Erythroblast (primary cell): ENCODE measurements at regions not wholly inside any gene's neighbourhood (a gene's known extent, or its start where the extent isn't known, plus 50 kb on each side); places are given as distances from the start of the nearest gene placed in this dataset.

ENCODE experiments used
- DNase-seq, 2 experiments: peaks; one replicate each; lab custom pipeline; 2025; lab: John Stamatoyannopoulos, UW
- GATA1 ChIP-seq: IDR thresholded peaks from 2 replicates; pipeline ENCODE4 v1.6.1; 2011; ENCODE audit warnings: low read depth, mild to moderate bottlenecking, control low read depth, low read length, moderate library complexity
- POLR2A ChIP-seq: IDR thresholded peaks from 2 replicates; pipeline ENCODE4 v1.6.1; 2011; ENCODE audit warnings: mild to moderate bottlenecking, low read length

- no peak for DNase-seq
- TF ChIP-seq GATA1 = no peak
- TF ChIP-seq POLR2A = no peak
Measured at GRCh38 chr1:194353121-194353520, 1166.7 kb upstream of the B3GALT2 start.

DNA sequence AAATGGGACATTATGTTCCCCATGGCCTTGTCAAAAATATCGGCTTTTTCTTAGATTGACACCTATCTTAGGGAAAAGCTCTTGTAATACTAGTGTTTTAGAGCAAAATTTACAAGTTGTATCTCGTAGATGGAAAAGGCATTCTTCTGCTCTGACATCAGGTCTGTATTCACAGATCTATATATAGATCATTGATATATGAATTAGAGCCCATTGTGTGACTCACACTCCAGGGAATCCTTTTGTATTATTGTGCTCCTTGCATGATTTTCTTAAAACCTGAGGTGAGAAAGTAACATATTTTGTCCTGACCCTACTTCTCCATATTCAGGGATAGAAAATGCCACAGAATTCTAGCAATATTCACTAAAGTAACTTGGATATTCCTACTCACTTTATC lies 1160.8 kb upstream of the B3GALT2 start:
- no peak for DNase-seq
- TF ChIP-seq GATA1 (no peak), POLR2A (no peak)

DNA sequence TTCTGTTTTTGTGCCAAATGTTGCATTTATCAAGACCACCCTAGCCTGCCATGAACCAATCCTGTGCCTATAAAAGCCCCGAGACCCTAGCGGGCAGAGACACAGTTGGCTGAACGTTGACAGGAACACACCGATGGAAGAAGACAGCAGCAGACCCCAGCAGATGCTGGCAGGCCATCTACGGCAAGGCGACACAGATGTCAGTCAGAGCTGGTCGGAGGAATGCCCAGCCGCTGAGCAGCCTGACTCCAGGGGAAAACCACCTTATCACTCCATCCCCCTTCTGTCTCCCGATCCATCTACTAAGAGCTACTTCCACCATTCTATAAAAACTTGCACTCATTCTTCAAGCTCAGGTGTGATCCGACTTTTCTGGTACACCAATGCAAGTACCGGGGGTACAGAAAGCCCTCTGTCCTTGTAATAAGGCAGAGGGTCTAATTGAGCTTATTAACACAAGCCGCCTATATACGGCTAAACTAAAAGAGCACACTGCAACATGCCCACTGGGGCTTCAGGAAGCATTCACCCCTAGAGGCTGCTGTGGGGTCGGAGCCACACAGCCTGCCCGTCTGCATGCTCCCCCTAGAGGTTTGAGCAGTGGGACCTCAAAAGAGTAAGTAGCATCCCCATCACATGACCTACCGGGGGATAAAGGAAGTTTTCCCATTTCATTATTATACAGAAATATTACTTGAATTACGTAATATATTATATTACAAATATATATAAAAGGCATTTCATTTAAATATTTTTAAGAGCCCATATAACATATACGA lies 1156.3 kb upstream of the B3GALT2 start:
- peak; percentile 1 to 5 for DNase-seq
- no peak for TF ChIP-seq GATA1
- TF ChIP-seq POLR2A = no peak

DNA sequence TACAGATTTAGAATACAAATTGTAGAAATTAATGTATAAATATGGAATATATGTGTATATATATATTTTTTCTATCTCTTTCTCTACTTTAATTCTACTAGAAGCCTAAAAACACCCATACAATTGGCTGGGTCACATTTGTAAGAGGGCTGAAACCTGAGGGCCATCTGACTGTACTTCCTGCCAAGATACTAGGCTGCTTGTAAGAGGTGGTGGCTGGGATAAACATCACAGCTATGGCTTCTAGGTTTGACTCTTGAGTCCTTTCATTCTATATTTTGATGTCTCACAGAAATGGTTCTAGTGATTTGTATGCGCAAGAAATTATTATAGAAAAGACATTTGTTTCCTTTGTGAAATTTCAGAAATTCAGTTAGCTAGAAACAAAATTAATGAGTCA lies 1155.2 kb upstream of the B3GALT2 start:
- TF ChIP-seq POLR2A (no peak), GATA1 (no peak)
- DNase-seq = no peak

GRCh38 chr1:194339471-194339870 lies 1153.1 kb upstream of the B3GALT2 start:
- TF ChIP-seq GATA1 = no peak
- no peak for TF ChIP-seq POLR2A
- DNase-seq = no peak

GRCh38 chr1:194338241-194338948 lies 1152.0 kb upstream of the B3GALT2 start:
- no peak for DNase-seq
- TF ChIP-seq POLR2A (no peak), GATA1 (no peak)

- DNase-seq = no peak
- TF ChIP-seq GATA1 (no peak), POLR2A (no peak)
Measured at GRCh38 chr1:194333240-194333639, 1146.8 kb upstream of the B3GALT2 start.

- TF ChIP-seq GATA1 (no peak), POLR2A (no peak)
- DNase-seq = no peak
Measured at GRCh38 chr1:194331758-194332157, 1145.3 kb upstream of the B3GALT2 start.

- TF ChIP-seq GATA1 = no peak
- no peak for TF ChIP-seq POLR2A
Measured at GRCh38 chr1:194322751-194323150, 1136.3 kb upstream of the B3GALT2 start.

DNA sequence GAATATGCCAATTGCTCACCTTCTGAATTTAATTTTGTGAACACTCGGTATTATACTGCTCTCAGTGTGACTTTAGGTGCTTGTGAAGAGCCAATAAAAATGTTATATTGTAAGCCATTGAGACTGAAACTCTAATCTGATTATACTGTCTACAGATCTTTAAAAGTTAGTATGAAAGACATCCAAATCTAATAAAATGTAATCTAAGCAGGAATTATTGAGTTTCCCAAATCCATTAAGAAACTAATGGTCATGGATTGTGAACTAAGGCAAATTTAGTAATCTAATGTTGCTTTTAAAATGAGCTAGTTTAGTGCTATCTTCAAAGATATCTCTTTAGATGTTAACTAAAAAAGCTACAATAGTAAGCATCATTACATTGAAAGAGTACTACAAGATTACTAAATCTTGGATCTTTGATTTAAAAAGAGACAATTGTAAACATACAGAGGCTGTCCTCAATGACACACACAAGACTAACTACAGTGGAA lies 1132.4 kb upstream of the B3GALT2 start:
- TF ChIP-seq POLR2A (no peak), GATA1 (no peak)
- no peak for DNase-seq

More at GRCh38 chr1:194322751-194323150, 1136.3 kb upstream of the B3GALT2 start:
- DNase-seq = no peak

GRCh38 chr1:194309697-194310096 lies 1123.3 kb upstream of the B3GALT2 start:
- no peak for DNase-seq
- TF ChIP-seq GATA1 (no peak), POLR2A (no peak)

- TF ChIP-seq POLR2A (no peak), GATA1 (no peak)
- no peak for DNase-seq
Measured at GRCh38 chr1:194309269-194309668, 1122.9 kb upstream of the B3GALT2 start.

- no peak for DNase-seq
- TF ChIP-seq GATA1 = no peak
- TF ChIP-seq POLR2A = no peak
Measured at GRCh38 chr1:194300776-194301175, 1114.4 kb upstream of the B3GALT2 start.

DNA sequence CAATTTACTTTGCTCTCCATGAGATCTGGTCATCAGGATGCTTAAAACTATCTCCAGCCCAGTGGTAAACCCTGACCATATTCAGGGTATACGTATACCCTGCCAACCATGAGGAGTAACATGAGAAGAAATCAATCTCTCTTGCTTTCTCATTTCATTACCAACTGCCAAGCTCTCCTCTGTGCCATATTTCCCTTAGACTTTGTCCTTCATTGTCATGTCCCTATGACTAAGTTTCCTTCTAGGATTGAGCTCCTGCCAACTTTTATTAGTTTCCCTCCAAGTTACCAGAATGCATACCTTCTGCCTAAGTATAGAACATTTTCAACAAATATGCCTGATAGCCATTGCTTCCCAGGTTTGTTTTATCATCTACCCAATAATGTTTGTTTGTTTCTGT lies 1113.9 kb upstream of the B3GALT2 start:
- TF ChIP-seq GATA1 (no peak), POLR2A (no peak)
- DNase-seq = no peak
